ENCODE measurements at regions not wholly inside any gene's neighbourhood (a gene's known extent, or its start where the extent isn't known, plus 50 kb on each side); places are given as distances from the start of the nearest gene placed in this dataset.

- Mint-ChIP-seq H3K4me1 (no peaks in the 10 kb centered on the region), H3K9me3 (ENCODE audit: insufficient read depth) (no peaks in the 10 kb centered on the region), H3K4me3 (no peak overlapping the region), H3K27ac (no peak overlapping the region), H3K27me3 (no peaks in the 10 kb centered on the region)
- ChIA-PET POLR2A (no interaction called here), CTCF (no interaction called here)
- Histone ChIP-seq H4K20me1 (ENCODE audit: control insufficient read depth, insufficient read depth, low read length, poor library complexity, severe bottlenecking) (no peaks in the 10 kb centered on the region), H3K27ac (ENCODE audit: low read length in 2 of 2) (no peak overlapping the region), H3K4me1 (ENCODE audit: control insufficient read depth in 2 of 2, insufficient read depth in 2 of 2, low read length in 2 of 2) (no peaks in the 10 kb centered on the region), H3K9me3 (ENCODE audit: control extremely low read depth in 1 of 3, control insufficient read depth in 2 of 3, insufficient read depth in 1 of 3, low read length in 2 of 3) (no peaks in the 10 kb centered on the region), H3K79me2 (ENCODE audit: control insufficient read depth, insufficient read depth, low read length) (no peaks in the 10 kb centered on the region), H3K4me2 (replicated peaks; ENCODE audit: low read depth, low read length, poor library complexity, severe bottlenecking) (no peak overlapping the region), H3K27me3 (replicated peaks in 1 of 4; ENCODE audit: control extremely low read depth in 1 of 4, control insufficient read depth in 3 of 4, insufficient read depth in 4 of 4, low read length in 3 of 4) (peaks cover 0 to 4% (median 2%) of the 10 kb centered on the region in 4 experiments), H3K4me3 (ENCODE audit: control extremely low read depth in 1 of 5, extremely low read depth in 1 of 5, insufficient read depth in 1 of 5, low read depth in 2 of 5, low read length in 4 of 5) (no peak overlapping the region), H2AFZ (ENCODE audit: insufficient read depth, low read depth, low read length, poor library complexity, severe bottlenecking) (no peak overlapping the region), H3K36me3 (replicated peaks in 1 of 2; ENCODE audit: control extremely low read depth in 1 of 2, control insufficient read depth in 1 of 2, extremely low read depth in 1 of 2, insufficient read depth in 2 of 2, low read length in 1 of 2) (no peaks in the 10 kb centered on the region), H3K9ac (ENCODE audit: low read length) (no peak overlapping the region)
- DNase-seq (no peak), ATAC-seq (ENCODE audit: low read depth) (no peak)
- 70% methylated on average over 5 of the region's 8 CpGs for WGBS (ENCODE audit: insufficient coverage)
- TF ChIP-seq CTCF (IDR thresholded peaks at IDR 0.05): no peak
- TF ChIP-seq EZH2 (IDR thresholded peaks at IDR 0.05; ENCODE audit: borderline replicate concordance, insufficient read depth, low read depth, low read length, poor library complexity, severe bottlenecking): no peak
- intact Hi-C loops (cut with micrococcal nuclease): no loop called here
These were observed 54.0 kb upstream of the SPATS2L start for GRCh38 chr2:200252265-200253067.

- H3K27ac Mint-ChIP-seq: no peak overlapping the region
- CTCF ChIA-PET: no interaction called here
- intact Hi-C loops (cut with micrococcal nuclease): no loop called here
These were observed 52.9 kb upstream of the SPATS2L start for GRCh38 chr2:200253639-200254038.

More at GRCh38 chr2:200253639-200254038, 52.9 kb upstream of the SPATS2L start:
- Mint-ChIP-seq H3K4me1 (no peaks in the 10 kb centered on the region), H3K27me3 (peaks cover 4% of the 10 kb centered on the region), H3K9me3 (ENCODE audit: insufficient read depth) (no peaks in the 10 kb centered on the region), H3K4me3 (no peak overlapping the region)
- no peak for ATAC-seq (ENCODE audit: low read depth)
- 86% methylated on average over 1 of the region's 2 CpGs for WGBS (ENCODE audit: insufficient coverage)
- POLR2A ChIA-PET: no interaction called here
- TF ChIP-seq EZH2 (IDR thresholded peaks at IDR 0.05; ENCODE audit: borderline replicate concordance, insufficient read depth, low read depth, low read length, poor library complexity, severe bottlenecking) (no peak), CTCF (IDR thresholded peaks at IDR 0.05) (no peak)
- H3K4me1 ChIP-seq (ENCODE audit: control insufficient read depth in 2 of 2, insufficient read depth in 2 of 2, low read length in 2 of 2): no peaks in the 10 kb centered on the region
- H3K79me2 ChIP-seq (ENCODE audit: control insufficient read depth, insufficient read depth, low read length): no peaks in the 10 kb centered on the region
- no peaks in the 10 kb centered on the region for H3K9me3 ChIP-seq (ENCODE audit: control extremely low read depth in 1 of 3, control insufficient read depth in 2 of 3, insufficient read depth in 1 of 3, low read length in 2 of 3)
- no peak overlapping the region for H3K4me3 ChIP-seq (ENCODE audit: control extremely low read depth in 1 of 5, extremely low read depth in 1 of 5, insufficient read depth in 1 of 5, low read depth in 2 of 5, low read length in 4 of 5)
- no peak for DNase-seq
- H3K27ac ChIP-seq (ENCODE audit: low read length in 2 of 2): no peak overlapping the region
- no peak overlapping the region for H3K4me2 ChIP-seq (replicated peaks; ENCODE audit: low read depth, low read length, poor library complexity, severe bottlenecking)
- no peaks in the 10 kb centered on the region for H3K36me3 ChIP-seq (replicated peaks in 1 of 2; ENCODE audit: control extremely low read depth in 1 of 2, control insufficient read depth in 1 of 2, extremely low read depth in 1 of 2, insufficient read depth in 2 of 2, low read length in 1 of 2)
- H2AFZ ChIP-seq (ENCODE audit: insufficient read depth, low read depth, low read length, poor library complexity, severe bottlenecking): no peak overlapping the region
- H4K20me1 ChIP-seq (ENCODE audit: control insufficient read depth, insufficient read depth, low read length, poor library complexity, severe bottlenecking): no peaks in the 10 kb centered on the region
- H3K9ac ChIP-seq (ENCODE audit: low read length): no peak overlapping the region
- H3K27me3 ChIP-seq (replicated peaks in 1 of 4; ENCODE audit: control extremely low read depth in 1 of 4, control insufficient read depth in 3 of 4, insufficient read depth in 4 of 4, low read length in 3 of 4): peaks cover 0 to 4% (median 0%) of the 10 kb centered on the region in 4 experiments

Data from B cell (primary cell).